ENCODE measurements at regions not wholly inside any gene's neighbourhood (a gene's known extent, or its start where the extent isn't known, plus 50 kb on each side); places are given as distances from the start of the nearest gene placed in this dataset.
"Not testable (repeated sequence)": the region's sequence is repeated elsewhere in the genome, so short reads cannot be mapped to it uniquely, and the experiment has no call there.

GRCh38 chr15:62867844-62868243 is 174.7 kb upstream of the TPM1 start:
- no peak for TF ChIP-seq CTCF (IDR thresholded peaks at IDR 0.05; ENCODE audit: control insufficient read depth, insufficient read depth, low read depth, low read length, missing control alignments)
- DNase-seq (ENCODE audit: low read depth) = no peak

GRCh38 chr15:62868507-62868906 is 174.0 kb upstream of the TPM1 start:
- peak; percentile 64 for DNase-seq (ENCODE audit: low read depth)
- no peak overlapping the region for H3K4me3 ChIP-seq (ENCODE audit: control insufficient read depth, low read depth, low read length)
- no peak for TF ChIP-seq CTCF (IDR thresholded peaks at IDR 0.05; ENCODE audit: control insufficient read depth, insufficient read depth, low read depth, low read length, missing control alignments)

More at GRCh38 chr15:62867844-62868243, 174.7 kb upstream of the TPM1 start:
- no peak overlapping the region for H3K4me3 ChIP-seq (ENCODE audit: control insufficient read depth, low read depth, low read length)

GRCh38 chr15:62869116-62869515 is 173.4 kb upstream of the TPM1 start:
- no peak for TF ChIP-seq CTCF (IDR thresholded peaks at IDR 0.05; ENCODE audit: control insufficient read depth, insufficient read depth, low read depth, low read length, missing control alignments)
- no peak for DNase-seq (ENCODE audit: low read depth)
- no peak overlapping the region for H3K4me3 ChIP-seq (ENCODE audit: control insufficient read depth, low read depth, low read length)

DNA sequence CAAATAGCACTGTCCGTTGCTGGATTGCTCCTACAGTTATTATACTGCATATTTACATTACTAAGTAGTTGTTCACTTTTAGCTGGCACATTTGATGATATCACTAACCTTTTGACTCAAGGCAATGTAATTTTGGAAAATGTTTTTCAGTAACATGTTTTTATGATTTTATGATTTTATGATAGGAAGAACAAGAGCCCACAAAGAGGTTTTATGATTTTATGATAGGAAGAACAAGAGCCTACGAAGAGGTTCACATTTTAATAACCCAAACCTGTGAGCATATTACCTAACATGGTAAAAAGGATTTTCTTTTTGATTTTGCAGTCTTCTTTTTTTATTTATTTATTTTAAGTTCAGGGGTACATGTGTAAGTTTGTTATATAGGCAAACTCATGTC is 172.3 kb upstream of the TPM1 start:
- DNase-seq (ENCODE audit: low read depth) = no peak
- no peak for TF ChIP-seq CTCF (IDR thresholded peaks at IDR 0.05; ENCODE audit: control insufficient read depth, insufficient read depth, low read depth, low read length, missing control alignments)
- no peak overlapping the region for H3K4me3 ChIP-seq (ENCODE audit: control insufficient read depth, low read depth, low read length)

- not testable (repeated sequence) for DNase-seq (ENCODE audit: low read depth); H3K4me3 ChIP-seq (ENCODE audit: control insufficient read depth, low read depth, low read length)
These were observed 171.8 kb upstream of the TPM1 start for GRCh38 chr15:62870701-62871100.

DNA sequence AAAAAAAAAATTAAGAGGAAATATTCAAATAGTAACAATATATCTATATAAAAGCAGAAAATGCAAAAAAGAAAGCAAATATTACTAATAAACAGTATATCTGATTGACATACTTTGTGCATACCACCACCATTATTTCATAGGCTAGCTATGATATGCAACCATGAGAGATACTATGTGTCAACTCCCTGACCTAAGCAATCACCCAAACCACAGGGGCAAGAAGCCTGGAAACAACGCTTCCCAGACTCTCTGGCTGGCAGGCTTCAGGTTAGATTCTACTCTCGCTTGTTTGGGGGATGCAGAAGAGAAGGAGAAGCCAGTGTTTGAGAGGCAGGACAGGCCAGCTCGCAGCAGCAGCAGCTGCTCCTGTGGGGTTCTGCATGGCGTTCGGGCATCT is 169.3 kb upstream of the TPM1 start:
- DNase-seq (ENCODE audit: low read depth) = no peak
- TF ChIP-seq CTCF (IDR thresholded peaks at IDR 0.05; ENCODE audit: control insufficient read depth, insufficient read depth, low read depth, low read length, missing control alignments) = no peak
- H3K4me3 ChIP-seq (ENCODE audit: control insufficient read depth, low read depth, low read length) = no peak overlapping the region

DNA sequence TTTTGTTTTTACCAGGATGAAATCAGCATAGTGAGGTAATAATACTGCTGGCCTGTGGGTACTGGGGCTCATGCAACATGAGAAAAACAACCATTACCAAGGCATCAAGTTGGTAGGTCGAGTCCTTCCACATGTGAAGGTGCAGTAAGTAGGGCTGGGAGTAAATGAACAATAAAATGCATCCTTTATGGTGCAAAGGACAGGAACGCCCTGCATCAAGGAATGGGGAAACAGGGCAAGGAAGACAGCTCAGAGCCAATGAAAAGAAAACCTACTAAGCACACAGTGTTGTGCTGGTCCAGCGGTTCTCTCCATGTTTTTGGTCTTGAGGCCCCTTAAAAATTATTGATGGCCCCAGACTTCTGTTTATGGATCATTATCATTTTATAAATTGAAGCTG is 168.5 kb upstream of the TPM1 start:
- no peak for TF ChIP-seq CTCF (IDR thresholded peaks at IDR 0.05; ENCODE audit: control insufficient read depth, insufficient read depth, low read depth, low read length, missing control alignments)
- H3K4me3 ChIP-seq (ENCODE audit: control insufficient read depth, low read depth, low read length) = no peak overlapping the region
- no peak for DNase-seq (ENCODE audit: low read depth)

All from AG09309 (cell line).